Left forelimb (tissue), 1 donor: ENCODE measurements at regions not wholly inside any gene's neighbourhood (a gene's known extent, or its start where the extent isn't known, plus 50 kb on each side); places are given as distances from the start of the nearest gene placed in this dataset.
"Not testable (repeated sequence)": the region's sequence is repeated elsewhere in the genome, so short reads cannot be mapped to it uniquely, and the experiment has no call there.

Experiments used
- DNase-seq: peaks from one replicate; pipeline ENCODE4 v3.0.0-alpha.2; 2018; ENCODE audit warnings: low spot score

- no peak for DNase-seq
Observed at GRCh38 chr9:95785209-95785608, 90.3 kb upstream of the ERCC6L2 start.

GRCh38 chr9:95784318-95784717 is 91.2 kb upstream of the ERCC6L2 start:
- DNase-seq: no peak

- DNase-seq: no peak
Observed at GRCh38 chr9:95783426-95783975, 92.0 kb upstream of the ERCC6L2 start.

GRCh38 chr9:95780751-95781150 is 94.7 kb upstream of the ERCC6L2 start:
- no peak for DNase-seq

GRCh38 chr9:95780121-95780520 is 95.4 kb upstream of the ERCC6L2 start:
- DNase-seq: no peak

- not testable (repeated sequence) for DNase-seq
Observed at GRCh38 chr9:95779597-95779996, 95.9 kb upstream of the ERCC6L2 start.

- DNase-seq: no peak
Observed at GRCh38 chr9:95778957-95779356, 96.5 kb upstream of the ERCC6L2 start.

GRCh38 chr9:95777136-95777535 is 98.4 kb upstream of the ERCC6L2 start:
- no peak for DNase-seq

GRCh38 chr9:95776176-95776575 is 99.3 kb upstream of the ERCC6L2 start:
- no peak for DNase-seq

- DNase-seq: no peak
Observed at GRCh38 chr9:95775191-95775590, 100.3 kb upstream of the ERCC6L2 start.

GRCh38 chr9:95773053-95773418 is 102.5 kb upstream of the ERCC6L2 start:
- DNase-seq: no peak

GRCh38 chr9:95772320-95773052 is 103.0 kb upstream of the ERCC6L2 start:
- DNase-seq: peak; percentile 79

GRCh38 chr9:95771556-95772246 is 103.8 kb upstream of the ERCC6L2 start:
- DNase-seq: no peak

GRCh38 chr9:95770653-95771131 is 104.8 kb upstream of the ERCC6L2 start:
- DNase-seq: no peak

GRCh38 chr9:95769909-95770433 is 105.5 kb upstream of the ERCC6L2 start:
- DNase-seq: no peak

GRCh38 chr9:95769473-95769872 is 106.0 kb upstream of the ERCC6L2 start:
- no peak for DNase-seq

- no peak for DNase-seq
Observed at GRCh38 chr9:95766906-95767305, 108.6 kb upstream of the ERCC6L2 start.

GRCh38 chr9:95764533-95765319 is 110.8 kb upstream of the ERCC6L2 start:
- DNase-seq: no peak

- no peak for DNase-seq
Observed at GRCh38 chr9:95763983-95764382, 111.5 kb upstream of the ERCC6L2 start.

- no peak for DNase-seq
Observed at GRCh38 chr9:95763006-95763405, 112.5 kb upstream of the ERCC6L2 start.

- no peak for DNase-seq
Observed at GRCh38 chr9:95762322-95762721, 113.2 kb upstream of the ERCC6L2 start.

GRCh38 chr9:95760791-95761190 is 114.7 kb upstream of the ERCC6L2 start:
- DNase-seq: no peak
